NAMALWA (cell line): ENCODE measurements at regions not wholly inside any gene's neighbourhood (a gene's known extent, or its start where the extent isn't known, plus 50 kb on each side); places are given as distances from the start of the nearest gene placed in this dataset.

Experiments used
- DNase-seq: peaks from one replicate; pipeline ENCODE4 v3.0.0-alpha.2; 2015; ENCODE audit warnings: low spot score

DNA sequence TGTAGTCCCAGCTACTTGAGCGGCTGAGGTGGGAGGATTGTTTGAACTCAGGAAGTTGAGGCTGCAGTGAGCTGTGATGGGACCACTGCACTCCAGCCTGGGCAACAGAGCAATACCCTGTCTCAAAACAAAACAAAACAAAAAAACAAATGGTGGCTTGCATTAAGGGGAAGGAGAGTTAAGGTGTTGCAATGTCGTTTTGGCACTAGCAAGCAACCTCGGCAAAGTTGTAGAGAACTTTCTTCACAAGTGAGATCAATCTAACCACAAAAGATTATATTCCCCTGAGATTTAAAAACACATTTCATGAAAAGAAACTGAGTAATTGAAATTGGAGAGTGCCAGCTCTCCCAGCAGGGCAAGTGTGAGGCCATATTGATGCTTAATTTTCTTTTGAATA is 153.7 kb downstream of the KLF5 start:
- DNase-seq = no peak

DNA sequence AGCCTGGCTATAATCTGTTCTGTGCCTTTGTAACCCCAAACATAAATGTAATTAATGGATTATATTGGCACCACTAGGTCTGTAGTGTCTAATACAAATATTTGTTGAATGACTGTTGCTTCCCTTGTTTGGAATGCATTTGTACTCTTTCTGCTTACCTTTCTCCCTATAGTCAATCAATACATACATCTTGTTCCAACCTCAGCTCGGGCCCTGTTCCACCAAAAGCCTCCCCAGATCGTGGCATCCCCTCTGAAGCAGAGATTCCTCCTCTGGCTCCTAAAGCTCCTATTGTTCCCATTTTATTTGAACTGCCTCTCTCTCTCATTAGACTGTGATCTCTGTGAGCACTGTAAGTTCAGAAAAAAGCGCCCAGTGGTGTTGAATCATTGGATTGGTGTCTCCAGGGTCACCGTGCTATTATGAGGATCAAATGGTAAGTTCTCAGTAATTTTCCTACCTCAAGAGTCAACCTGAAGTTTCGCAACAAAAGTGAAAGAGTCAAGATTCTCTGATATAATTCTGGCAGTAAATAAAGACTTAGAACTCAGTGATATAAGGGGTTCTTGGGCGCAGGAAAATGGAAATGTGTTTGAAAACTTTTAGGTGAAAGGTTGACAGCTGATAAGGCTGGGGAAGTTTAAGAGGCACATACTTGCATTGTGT is 151.5 kb downstream of the KLF5 start:
- no peak for DNase-seq

DNA sequence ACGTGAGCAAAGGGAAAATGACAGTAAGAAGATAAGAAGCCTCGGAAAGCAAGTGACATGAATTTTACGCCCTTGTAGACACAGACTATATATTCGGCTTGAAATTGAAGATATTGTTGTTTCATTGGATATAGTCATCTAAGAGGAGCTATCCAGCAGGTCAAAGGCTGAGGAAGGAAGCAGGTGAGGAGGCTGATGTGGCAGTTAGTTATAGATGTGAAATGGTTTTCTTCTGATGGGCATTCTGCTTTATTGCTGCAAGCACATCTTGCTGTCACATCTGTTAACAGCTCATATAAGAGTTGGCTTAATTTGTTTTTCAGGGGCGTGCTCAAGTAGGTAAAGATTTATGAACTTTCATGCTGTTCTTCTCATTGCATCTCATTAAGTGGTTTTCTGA is 146.1 kb downstream of the KLF5 start:
- DNase-seq = no peak

DNA sequence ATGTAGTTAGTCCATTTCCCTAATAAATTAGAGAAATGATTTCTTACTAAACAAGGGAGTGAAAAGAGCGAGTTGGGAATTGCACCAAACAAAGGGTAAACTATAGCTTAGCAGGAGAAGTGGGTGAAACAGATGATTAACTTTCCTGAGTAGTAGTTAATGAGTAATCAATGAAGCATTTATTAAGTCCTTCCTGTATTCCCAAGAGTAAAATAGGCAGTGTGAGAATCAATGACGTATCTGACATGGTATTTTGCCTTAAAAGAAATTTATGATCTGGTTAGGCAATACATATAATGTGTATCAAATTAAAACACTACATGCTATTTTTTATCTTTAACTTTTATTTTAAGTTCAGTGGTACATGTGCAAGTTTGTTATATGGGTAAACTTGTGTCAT is 142.8 kb downstream of the KLF5 start:
- DNase-seq = no peak

DNA sequence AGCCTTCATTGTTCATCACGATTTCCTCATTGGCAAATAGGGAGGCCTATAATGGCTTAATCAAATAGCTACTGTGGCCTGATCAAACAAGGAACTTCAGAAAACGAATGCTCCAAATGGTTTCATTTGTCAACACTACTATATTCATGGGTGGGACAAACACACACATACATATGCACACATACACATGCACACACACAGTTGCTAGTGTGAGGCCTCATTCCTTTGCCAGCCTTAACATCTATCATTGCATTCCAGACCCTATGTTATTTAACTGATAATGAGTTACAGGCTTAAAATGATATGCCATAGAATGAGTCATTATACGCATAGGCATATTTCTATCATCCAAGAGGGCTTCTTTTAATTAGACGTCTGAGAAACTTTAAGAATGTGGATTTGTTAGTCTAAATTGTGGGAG is 140.2 kb downstream of the KLF5 start:
- no peak for DNase-seq

DNA sequence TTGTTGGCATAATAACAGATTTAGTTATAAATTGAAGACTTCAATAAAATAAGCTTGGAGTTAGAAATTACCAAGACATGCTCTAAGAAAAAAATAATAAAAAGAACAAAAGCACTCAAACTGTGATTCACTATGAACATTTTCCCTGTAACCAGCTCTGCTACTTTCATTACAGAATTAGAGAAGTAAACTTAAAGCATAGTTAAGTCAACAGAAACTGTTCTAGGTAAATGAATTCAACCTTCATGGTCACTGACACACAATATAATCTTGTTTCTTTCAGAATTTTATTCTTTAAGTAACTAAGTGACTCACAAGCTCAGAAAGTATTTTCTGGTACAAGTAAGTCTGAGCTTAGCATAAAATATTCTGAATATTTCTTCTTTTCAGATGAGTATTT is 136.3 kb downstream of the KLF5 start:
- no peak for DNase-seq

DNA sequence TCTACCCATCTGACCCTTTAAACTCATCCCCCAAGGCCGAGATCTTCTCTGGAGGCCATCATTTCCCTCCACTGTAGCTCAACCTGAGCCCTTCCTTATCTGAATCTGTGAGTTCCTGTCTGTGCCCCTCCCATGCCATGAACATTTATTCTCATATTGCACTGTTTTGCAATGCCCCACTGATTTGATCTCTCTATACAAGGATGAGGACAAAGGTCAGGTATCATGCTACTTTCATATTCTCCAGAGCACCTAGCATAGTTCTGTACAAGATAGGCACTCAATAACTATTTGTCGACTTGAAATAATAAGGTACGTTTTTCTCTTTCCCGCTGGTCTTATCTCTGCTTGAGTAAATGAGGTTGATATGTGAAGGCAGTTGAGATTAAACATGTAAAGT is 135.5 kb downstream of the KLF5 start:
- no peak for DNase-seq

DNA sequence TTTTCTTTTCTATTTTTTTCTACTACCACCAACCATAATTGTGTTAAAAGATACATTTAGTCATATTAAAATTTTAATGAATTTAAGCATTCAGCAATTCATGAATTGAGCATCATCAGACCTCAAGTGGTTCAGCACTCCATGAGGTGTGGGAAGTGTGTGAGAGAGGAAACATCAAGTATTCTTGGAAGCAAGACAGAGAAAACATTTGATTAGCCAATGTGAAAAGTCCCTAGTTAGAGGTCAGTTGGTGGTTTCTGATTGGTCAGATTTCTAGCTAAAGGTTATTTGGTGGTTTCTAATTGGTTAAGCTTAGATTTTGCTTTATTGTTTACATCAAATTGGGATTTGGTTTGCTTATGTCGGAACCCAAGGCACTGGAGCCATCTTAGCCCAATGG is 134.7 kb downstream of the KLF5 start:
- no peak for DNase-seq

DNA sequence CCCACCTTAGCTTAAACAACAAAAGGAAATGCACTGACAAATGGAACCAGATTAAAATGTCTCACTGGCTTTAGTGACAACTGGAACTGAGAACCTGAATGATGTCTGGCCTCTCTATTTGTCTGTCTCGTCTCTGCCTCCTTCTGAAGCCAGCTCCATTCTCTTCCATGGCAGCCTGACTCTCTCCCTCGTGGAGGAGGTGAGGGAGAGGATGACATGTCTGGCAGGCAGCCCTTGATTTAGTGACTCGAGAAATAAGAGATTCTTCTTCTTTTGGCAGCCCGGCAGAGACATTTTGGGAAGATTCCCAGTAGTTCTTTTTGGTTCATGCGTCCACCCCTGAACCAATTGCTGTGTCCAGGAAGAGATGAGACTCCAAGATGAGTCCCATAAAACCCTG is 131.7 kb downstream of the KLF5 start:
- no peak for DNase-seq

DNA sequence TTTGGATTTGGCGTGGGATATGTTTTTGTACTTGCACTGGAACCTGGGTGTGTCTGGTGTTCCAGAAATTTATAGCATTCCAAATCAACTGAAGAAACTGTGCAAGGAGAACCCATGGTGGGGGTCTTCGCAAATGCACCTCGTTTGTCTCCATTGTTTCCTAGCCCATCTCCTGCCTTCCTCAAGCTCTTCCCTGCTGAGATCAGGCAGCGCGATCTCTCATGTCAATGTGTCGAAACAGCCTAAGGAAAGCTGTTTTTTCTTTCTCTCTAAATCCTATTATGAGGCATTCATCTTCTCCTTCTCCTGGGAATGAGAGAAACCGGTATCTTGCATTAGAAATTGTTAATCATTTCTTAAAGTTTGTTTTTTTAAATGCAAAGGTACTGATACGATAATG is 131.0 kb downstream of the KLF5 start:
- no peak for DNase-seq

DNA sequence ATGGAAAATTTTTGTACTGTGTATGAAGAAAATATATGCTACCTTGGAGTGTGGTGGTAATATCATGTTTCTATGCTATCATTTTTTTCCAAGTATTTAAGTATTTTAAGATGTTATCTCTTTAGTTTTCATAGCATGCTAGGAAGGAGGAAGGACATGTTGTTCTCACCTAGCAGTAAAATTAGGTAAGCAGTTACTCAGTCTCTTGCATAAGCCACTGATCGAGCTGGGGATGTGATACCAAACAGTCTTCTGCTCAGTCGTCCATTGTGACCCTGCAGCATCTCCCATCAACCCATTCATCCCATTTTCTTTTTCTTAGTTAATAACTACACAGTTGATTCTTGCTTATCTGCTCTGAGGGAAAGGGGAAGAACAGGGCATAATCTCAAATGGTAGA is 130.6 kb downstream of the KLF5 start:
- DNase-seq = no peak

DNA sequence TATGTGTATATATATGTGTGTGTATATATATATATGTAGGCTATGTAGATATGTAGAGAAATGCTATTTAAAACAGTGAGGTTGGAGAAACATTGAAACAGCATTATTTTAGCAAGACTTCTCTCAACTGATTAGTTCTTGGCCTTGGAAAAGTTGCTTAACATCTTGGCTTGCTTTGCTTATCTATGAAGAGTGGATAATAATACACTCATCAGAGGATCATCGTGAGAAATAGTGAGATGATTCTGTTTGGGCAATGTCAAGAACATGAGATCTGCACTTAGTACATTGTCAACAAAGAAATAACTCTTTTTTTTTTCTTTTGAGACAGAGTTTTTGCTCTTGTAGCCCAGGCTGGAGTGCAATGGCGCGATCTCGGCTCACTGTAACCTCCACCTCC is 128.3 kb downstream of the KLF5 start:
- DNase-seq = no peak

DNA sequence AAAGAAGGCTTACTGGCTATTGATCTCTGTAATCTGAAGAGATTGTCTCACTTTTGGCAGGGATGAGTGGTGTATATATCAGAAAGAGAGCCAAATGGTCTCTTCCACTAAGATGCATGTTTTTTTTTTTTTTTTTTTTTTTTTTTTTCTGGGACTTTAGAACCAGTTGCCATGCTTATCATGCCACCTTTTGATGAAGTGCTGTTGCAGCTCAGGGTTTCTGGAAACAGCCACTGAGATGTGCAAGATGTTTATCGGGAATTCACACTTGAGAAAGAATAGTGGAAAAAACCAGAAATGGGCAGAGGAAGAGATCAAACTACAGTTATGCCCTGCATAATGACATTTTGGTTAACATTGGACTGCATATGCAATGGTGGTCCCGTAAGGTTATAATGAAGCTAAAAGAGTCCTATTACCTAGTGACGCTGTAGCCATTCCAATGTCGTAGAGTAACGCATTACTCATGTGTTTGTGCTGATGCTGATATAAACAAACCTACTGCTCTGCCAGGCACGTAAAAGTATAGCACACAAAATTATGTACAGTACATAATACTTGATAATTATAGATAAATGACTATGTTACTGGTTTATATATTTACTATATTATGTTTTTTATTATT is 121.0 kb downstream of the KLF5 start:
- DNase-seq = no peak

DNA sequence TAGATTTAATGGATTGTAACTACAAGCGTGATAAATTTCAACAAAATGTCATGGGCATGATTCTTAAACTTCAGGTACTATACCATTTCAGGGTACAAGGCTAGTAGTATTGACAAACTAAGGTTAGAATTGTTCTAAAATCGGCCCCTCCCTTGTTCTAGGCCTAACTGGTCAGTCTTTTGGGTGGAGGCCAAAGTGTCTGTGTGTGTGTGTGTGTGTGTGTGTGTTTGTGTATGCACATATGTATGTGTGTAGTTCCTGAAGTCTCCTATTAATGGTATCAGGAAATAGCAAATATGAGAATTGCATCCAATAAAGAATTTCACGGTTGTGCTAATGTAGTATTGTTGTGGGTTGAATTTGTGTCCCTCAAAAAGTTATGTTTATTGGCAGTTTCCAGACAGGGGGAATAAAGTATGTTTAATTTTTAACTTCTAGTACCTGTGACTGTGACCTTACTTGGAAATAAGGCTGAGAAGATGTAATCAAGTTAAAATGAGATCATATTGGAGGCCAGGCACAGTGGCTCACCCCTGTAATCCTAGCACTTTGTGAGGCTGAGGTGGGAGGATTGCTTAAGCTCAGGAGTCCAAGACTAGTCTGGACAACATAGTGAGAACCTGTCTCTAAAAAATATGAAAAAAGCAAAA is 119.2 kb downstream of the KLF5 start:
- no peak for DNase-seq

DNA sequence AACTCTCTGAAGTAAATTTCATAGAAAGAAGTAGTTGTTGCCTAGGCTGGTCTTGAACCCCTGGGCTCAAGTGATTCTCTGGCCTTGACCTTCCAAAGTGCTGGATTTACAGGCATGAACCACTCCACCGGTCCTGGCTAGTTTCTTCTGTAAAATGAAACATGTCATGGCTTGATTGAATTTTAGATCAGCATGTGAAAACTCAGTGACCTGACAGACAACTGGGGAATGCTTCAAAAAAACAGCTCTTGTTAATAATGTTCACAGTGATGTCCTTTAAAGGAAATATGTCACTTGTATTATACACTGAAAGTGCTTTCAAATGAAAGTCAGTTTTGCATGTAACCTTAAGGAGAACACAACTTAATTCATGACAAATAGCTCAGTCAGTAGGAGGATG is 118.2 kb downstream of the KLF5 start:
- no peak for DNase-seq

DNA sequence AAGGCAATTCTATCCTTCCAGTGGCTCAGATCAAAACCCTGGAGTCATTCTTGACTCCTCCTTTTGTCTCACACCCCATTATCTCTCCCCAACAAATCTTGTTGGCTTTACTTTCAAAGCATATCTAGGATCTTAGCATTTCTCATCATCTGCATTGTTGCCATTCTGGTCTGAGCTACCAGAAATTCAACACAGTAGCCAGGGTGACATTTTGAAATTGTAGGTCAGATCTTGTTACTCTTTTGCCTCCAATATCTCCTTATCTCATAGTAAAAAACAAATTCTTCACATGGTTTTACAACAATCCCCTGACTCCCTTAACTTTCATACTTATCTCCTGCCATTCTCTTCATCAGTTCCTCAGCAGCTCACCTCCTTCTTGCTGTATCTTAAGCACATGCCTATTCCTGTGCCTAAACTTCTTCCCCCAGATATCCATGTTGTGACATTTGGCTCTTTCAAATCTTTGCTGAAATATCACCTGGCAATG is 115.8 kb downstream of the KLF5 start:
- no peak for DNase-seq

DNA sequence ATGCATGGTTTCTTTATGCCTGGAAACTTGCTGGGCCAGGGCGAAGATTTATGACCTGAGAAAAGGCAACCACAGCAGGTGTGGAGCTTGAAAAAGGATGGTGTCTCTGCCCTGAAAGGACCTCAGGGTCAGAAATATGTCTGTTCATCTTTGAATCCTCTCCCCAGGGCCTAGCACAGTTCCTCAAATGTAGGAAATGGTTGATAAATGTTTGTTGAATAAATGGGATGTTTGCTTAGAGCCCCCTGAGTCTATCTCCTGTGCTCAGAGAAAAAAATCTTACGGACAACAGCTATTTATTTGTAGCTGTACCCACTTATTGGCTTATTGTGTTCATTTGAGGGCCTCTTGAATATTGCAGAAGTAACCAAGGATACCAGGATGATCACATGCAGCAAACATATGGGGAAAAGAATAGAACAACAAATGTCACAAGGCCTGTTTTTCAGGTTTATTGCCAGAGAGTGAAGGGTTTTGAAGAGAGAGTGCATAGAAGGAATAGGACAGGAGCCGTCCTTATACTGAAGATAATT is 114.5 kb downstream of the KLF5 start:
- DNase-seq = no peak

DNA sequence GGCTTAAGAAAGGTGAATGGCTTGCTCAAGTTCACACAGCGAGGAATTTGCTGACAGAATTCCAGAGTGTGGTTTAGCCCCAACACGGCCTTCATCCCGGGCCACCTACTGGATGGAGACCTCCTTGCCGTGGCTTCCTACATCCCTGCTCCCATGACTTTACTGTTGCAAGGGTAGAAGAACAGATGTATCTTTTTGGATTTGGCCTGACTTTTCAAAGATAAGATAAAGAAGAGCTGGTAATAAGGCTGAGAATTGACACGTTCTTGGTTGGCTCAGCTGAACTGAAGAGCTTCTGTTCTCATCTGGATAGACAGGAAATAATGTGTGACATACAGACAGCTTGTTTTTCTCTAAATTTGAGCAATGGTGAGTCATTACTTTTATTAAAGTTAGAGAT is 113.1 kb downstream of the KLF5 start:
- DNase-seq = no peak

DNA sequence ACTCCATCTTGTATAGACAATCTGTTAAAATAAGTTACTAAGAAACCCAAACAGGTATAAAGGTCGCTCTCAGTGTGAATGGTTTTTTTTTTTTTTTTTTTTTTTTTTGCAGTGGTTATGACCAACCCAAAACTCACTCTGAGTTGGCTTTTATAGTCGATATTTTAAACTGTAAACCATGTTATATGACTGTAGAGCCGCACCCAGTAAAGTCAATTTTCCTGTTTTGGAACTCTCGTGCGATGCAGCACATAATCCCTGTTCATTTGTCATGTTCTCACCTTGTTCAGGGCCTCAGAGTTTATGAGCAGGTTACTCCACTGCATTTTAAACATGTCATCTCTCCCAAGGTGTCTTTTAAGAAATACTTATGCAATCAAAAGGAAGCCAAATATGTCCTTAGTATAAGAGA is 112.5 kb downstream of the KLF5 start:
- no peak for DNase-seq

DNA sequence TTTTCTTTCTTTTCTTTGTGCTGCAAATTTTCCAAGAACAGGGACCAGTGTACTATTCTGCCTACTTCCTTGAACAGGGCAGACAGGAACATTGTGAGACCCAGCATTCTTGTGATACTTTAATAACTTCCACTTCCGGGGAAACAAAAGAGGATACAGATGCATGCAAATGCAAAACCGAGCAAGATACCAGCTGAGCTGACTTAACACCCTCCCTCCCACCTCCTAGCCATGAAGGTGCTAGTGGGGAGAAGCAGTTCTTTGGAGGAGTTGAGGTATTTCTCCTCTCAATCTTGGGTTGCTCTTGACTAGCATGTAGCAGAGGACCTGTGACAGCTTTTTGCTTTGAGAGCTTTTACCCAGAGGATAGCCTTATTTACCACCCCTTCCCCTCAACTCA is 111.2 kb downstream of the KLF5 start:
- peak; percentile 20 for DNase-seq

DNA sequence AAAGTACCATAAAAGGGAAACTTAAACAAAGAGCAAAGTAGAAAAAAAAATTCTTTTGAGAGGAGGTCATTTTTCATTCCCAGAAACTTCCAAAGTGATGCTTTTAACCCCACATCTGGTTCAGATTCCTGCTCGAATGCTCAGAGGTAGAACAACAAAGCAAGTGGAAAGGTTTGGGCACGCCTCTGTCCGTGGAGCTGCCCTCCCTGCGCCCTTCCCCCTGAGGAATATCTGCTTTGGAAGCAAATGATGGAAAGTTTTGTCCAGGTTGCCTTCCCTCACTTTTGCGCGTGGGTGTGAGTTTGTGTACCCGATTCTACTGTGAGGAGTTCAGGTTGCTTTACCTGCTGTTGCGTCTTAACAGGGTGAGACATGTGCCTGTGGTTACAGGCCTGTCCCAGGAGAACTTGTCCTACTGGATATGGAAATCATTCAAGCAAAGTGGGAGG is 110.2 kb downstream of the KLF5 start:
- DNase-seq = no peak

DNA sequence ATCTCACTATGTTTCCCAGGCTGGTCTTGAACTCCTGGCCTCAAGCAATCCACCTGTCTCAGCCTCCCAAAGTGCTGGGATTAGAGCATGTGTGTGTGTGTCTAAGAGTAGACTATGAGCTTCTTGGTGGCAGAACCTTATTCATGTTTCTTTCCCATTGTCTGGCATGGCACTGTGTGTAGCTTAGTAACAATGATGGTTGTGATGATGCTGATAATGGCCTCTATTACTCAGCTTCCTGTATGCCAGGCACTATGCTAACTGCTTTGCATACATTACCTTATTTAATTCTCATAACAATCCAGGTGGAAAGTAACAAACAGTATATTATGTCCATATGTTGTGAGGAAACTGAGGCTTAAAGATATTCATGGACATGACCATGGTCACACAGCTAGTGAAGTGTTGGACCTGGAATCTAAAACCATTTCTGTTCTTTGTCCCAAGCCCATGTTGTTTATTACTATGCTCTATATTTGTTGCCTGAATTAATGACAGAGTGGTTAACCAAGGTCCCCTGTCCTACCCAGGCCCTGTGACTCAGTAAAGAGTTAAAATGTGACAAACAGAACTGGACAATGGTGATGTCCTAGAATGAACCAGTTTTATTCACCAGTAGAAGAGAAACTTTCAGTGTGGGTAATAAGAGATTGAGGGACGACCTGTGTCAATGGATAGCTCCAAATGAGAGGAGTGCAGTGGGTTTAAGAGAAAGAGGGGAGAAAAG is 109.6 kb downstream of the KLF5 start:
- no peak for DNase-seq
